IgD-negative memory B cell (primary cell): ENCODE measurements at regions not wholly inside any gene's neighbourhood (a gene's known extent, or its start where the extent isn't known, plus 50 kb on each side); places are given as distances from the start of the nearest gene placed in this dataset.
A peak's percentile ranks its signal among the peaks of the same experiment; 100 is the strongest.

Experiments used
- H3K27ac Mint-ChIP-seq, 3 donors: one replicate each; pipeline ENCODE4 v1.8.0; 2020 to 2022; ENCODE audit warnings: mild to moderate bottlenecking in 3 of 3, mixed read lengths in 3 of 3, moderate library complexity in 1 of 3
- H3K27me3 Mint-ChIP-seq: one replicate; pipeline ENCODE4 v1.8.0; 2021; ENCODE audit warnings: mixed read lengths
- H3K36me3 Mint-ChIP-seq: one replicate; pipeline ENCODE4 v1.8.0; 2020; ENCODE audit warnings: mild to moderate bottlenecking, mixed read lengths
- H3K4me1 Mint-ChIP-seq, 3 donors: one replicate each; pipeline ENCODE4 v1.8.0; 2020 to 2022; ENCODE audit warnings: mixed read lengths in 3 of 3, mild to moderate bottlenecking in 1 of 3
- H3K4me3 Mint-ChIP-seq, 4 donors: one replicate each; pipeline ENCODE4 v1.8.0; 2020 to 2022; ENCODE audit warnings: mild to moderate bottlenecking in 4 of 4, mixed read lengths in 4 of 4, moderate library complexity in 3 of 4
- H3K9me3 Mint-ChIP-seq, 3 donors: one replicate each; pipeline ENCODE4 v1.8.0; 2020 to 2021; ENCODE audit warnings: mixed read lengths in 3 of 3, mild to moderate bottlenecking in 1 of 3

DNA sequence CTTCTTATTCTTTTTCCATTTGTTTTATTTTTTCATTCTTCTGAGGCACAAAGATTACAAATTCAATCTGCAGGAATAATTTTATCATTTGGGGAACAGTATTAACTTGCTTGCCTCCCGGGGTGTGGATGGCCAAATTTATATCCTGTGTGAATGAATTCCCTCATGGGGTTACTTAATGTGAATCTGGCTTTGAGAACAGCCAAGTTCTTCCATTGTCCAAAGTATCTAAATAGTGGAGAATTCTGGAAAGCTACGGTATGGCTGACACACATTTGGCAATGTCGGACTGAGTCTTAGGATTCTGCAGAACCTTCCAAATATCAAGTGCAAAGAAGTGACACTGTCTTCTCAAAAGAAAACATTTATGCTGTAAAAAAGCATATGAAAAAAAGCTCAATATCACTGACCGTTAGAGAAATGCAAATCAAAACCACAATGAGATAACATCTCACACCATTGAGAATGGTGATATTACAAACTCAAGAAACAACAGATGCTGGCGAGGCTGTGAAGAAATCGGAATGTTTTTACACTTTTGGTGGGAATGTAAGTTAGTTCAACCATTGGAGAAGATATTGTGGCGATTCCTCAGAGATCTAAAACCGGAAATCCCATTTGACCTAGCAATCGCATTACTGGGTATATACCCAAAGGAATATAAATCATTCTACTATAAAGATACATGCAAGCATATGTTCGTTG is 620.2 kb downstream of the EFNB2 start:
- Mint-ChIP-seq H3K9me3 (peaks cover 1 to 6% (median 3%) of the 10 kb centered on the region in 3 donors), H3K36me3 (no peaks in the 10 kb centered on the region), H3K4me1 (no peaks in the 10 kb centered on the region), H3K4me3 (no peak overlapping the region), H3K27ac (no peak overlapping the region), H3K27me3 (no peaks in the 10 kb centered on the region)

- H3K4me3 Mint-ChIP-seq, result no peak overlapping the region
- no peaks in the 10 kb centered on the region for H3K27me3 Mint-ChIP-seq
These were observed 621.0 kb downstream of the EFNB2 start for GRCh38 chr13:105914291-105915036.

GRCh38 chr13:105908586-105908985 is 626.9 kb downstream of the EFNB2 start:
- Mint-ChIP-seq H3K36me3 (peaks cover 1% of the 10 kb centered on the region), H3K4me1 (peaks cover 0 to 2% (median 0%) of the 10 kb centered on the region in 3 donors), H3K4me3 (no peak overlapping the region), H3K27me3 (no peaks in the 10 kb centered on the region), H3K27ac (no peak overlapping the region), H3K9me3 (peaks cover 3 to 7% (median 7%) of the 10 kb centered on the region in 3 donors)

More at GRCh38 chr13:105914291-105915036, 621.0 kb downstream of the EFNB2 start:
- Mint-ChIP-seq H3K27ac (no peak overlapping the region), H3K36me3 (no peaks in the 10 kb centered on the region), H3K9me3 (peaks cover 2 to 6% (median 3%) of the 10 kb centered on the region in 3 donors), H3K4me1 (no peaks in the 10 kb centered on the region)

- H3K9me3 Mint-ChIP-seq, result peaks cover 3 to 8% (median 7%) of the 10 kb centered on the region in 3 donors
- H3K27ac Mint-ChIP-seq, result no peak overlapping the region
- H3K27me3 Mint-ChIP-seq, result no peaks in the 10 kb centered on the region
- peaks cover 1% of the 10 kb centered on the region for H3K36me3 Mint-ChIP-seq
- no peak overlapping the region for H3K4me3 Mint-ChIP-seq
- peaks cover 0 to 2% (median 0%) of the 10 kb centered on the region in 3 donors for H3K4me1 Mint-ChIP-seq
These were observed 628.0 kb downstream of the EFNB2 start for GRCh38 chr13:105907319-105908019.

DNA sequence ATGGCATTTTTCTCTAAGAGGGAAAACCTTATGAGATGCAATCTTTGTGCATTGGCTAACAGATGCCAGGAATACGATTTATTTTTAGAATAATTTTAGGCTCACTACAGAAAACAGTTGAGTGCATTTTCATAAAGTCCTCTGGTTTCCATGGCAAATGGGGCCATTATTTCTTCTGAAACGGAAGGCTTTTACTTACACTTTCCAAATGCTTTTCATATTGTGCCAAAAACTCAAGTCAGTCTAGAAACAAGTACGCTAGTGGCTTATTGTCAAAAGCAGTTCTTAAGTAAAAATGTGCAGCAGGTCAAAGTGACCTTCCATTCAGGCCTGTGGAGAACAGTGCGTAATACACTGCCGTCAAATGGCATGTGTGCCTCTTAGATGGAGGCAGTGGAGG is 628.7 kb downstream of the EFNB2 start:
- H3K4me3 Mint-ChIP-seq, result no peak overlapping the region

DNA sequence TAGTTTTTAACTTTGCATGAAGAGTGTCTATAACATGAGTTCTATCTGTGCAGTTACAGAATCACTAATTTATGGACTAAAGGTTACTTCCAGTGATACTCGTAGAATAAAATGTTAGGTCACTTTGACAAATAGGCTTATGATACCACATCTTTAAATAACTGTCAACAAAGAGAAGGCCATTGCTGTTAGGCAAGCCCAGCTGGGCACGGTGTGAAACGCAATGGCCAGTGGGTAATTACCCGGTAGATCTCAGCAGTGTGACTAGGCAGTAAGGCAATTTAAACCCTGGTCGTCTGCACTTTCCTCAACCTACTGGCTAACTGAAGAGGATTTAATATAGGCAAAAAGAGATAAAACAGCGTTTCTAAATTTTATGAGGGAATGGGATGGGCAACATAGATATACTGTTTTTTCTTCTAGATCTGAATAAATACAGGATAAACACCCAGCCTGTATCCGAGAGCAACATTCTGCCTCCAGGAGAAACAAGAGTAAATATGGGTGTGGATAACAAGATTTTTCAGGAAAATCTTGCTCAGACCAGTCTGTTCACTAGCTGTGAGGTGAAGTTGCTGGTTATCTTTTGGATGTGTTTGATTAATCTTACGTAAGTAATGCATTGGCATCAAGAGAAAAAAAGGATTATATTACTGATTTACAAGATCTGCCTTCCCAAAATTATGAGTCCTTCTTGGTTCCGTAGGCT is 631.3 kb downstream of the EFNB2 start:
- Mint-ChIP-seq H3K4me1 (peaks cover 0 to 2% (median 0%) of the 10 kb centered on the region in 3 donors), H3K27me3 (no peaks in the 10 kb centered on the region), H3K27ac (no peak overlapping the region), H3K4me3 (no peak overlapping the region), H3K36me3 (peaks cover 1% of the 10 kb centered on the region), H3K9me3 (peaks cover 0 to 5% (median 4%) of the 10 kb centered on the region in 3 donors)

More for the DNA sequence above, 628.7 kb downstream of the EFNB2 start:
- Mint-ChIP-seq H3K9me3 (peaks cover 3 to 8% (median 7%) of the 10 kb centered on the region in 3 donors), H3K36me3 (peaks cover 1% of the 10 kb centered on the region), H3K27ac (no peak overlapping the region), H3K4me1 (peaks cover 0 to 2% (median 0%) of the 10 kb centered on the region in 3 donors), H3K27me3 (no peaks in the 10 kb centered on the region)

DNA sequence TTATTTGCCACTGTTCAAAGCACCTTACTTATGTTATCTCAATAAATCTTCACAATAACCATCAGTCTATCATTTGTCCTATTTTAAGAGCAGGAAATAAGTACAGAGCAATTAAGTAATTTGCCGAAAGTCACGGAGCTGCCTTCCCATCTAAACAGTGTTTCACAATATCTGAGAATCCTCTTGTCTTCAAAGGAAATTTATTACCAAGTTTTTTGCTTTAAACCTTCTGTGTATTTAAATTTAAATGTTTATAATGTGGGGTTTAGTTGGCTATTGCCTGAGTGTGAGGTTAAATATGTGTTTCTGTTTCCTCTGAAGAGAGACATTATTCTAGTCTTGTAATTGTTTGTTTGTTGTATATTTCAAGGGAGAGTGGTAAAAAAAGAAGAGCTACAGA is 633.1 kb downstream of the EFNB2 start:
- H3K9me3 Mint-ChIP-seq, result peaks cover 1 to 3% (median 3%) of the 10 kb centered on the region in 3 donors
- no peaks in the 10 kb centered on the region for H3K27me3 Mint-ChIP-seq
- no peak overlapping the region for H3K4me3 Mint-ChIP-seq
- H3K36me3 Mint-ChIP-seq, result no peaks in the 10 kb centered on the region
- H3K27ac Mint-ChIP-seq, result peak overlapping the region in 1 of 3 donors; percentile 32
- H3K4me1 Mint-ChIP-seq, result no peaks in the 10 kb centered on the region

DNA sequence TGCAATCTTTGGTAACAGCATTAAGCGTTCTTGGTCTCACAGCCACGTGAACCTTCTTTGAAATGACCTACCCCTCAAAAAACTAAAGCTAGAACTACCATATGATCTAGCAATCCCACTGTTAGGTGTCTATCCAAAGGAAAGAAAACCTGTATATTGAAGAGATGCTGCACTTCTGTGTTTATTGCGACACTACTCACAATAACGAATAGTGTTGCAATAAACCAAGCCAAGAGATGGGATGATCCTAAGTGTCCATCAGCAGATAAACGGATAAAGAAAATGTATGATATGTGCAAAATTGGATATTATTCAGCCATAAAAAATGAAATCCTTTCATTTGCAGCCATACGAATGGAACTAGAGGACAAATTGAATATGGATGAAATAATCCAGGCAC is 637.9 kb downstream of the EFNB2 start:
- Mint-ChIP-seq H3K9me3 (peaks cover 1 to 4% (median 3%) of the 10 kb centered on the region in 3 donors), H3K4me3 (no peak overlapping the region), H3K27me3 (no peaks in the 10 kb centered on the region), H3K36me3 (no peaks in the 10 kb centered on the region), H3K27ac (no peak overlapping the region), H3K4me1 (no peaks in the 10 kb centered on the region)

- Mint-ChIP-seq H3K9me3 (peaks cover 1 to 4% (median 2%) of the 10 kb centered on the region in 3 donors), H3K27me3 (no peaks in the 10 kb centered on the region), H3K4me1 (no peaks in the 10 kb centered on the region), H3K4me3 (no peak overlapping the region), H3K27ac (no peak overlapping the region), H3K36me3 (no peaks in the 10 kb centered on the region)
These were observed 640.8 kb downstream of the EFNB2 start for GRCh38 chr13:105894697-105895096.

GRCh38 chr13:105890509-105890908 is 645.0 kb downstream of the EFNB2 start:
- Mint-ChIP-seq H3K4me3 (no peak overlapping the region), H3K36me3 (no peaks in the 10 kb centered on the region), H3K9me3 (peaks cover 0 to 3% (median 2%) of the 10 kb centered on the region in 3 donors), H3K27ac (no peak overlapping the region), H3K27me3 (no peaks in the 10 kb centered on the region), H3K4me1 (no peaks in the 10 kb centered on the region)

DNA sequence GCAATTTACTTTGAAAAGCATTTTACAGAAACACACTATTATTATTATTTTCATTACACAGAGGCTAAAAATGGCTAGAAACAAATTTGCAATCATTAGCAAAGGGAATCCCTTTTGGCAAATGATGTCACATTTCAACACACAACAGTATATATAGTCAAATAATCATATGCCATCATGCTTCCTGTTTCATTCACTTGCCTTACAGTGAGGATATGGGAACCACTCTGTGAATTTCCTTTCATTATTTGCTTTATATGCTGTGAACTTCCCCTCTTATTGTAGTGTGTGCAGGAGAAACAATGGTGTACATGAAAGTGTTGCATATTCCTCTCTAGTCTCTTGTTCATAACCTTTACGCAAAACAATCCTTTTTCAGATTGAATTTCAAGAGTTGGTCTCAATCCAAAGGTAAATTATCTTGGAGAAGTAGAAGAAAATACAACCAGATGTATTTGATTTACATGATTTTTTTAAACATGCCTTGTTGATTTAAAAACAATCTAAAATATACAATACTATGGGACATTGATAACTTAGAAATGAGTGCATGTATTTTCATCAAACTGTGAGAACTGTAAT is 657.3 kb downstream of the EFNB2 start:
- no peak overlapping the region for H3K4me3 Mint-ChIP-seq
- no peaks in the 10 kb centered on the region for H3K4me1 Mint-ChIP-seq
- H3K27ac Mint-ChIP-seq, result no peak overlapping the region
- H3K27me3 Mint-ChIP-seq, result no peaks in the 10 kb centered on the region
- no peaks in the 10 kb centered on the region for H3K36me3 Mint-ChIP-seq
- H3K9me3 Mint-ChIP-seq, result peaks cover 0 to 5% (median 3%) of the 10 kb centered on the region in 3 donors

GRCh38 chr13:105874814-105875213 is 660.6 kb downstream of the EFNB2 start:
- no peaks in the 10 kb centered on the region for H3K27me3 Mint-ChIP-seq
- no peak overlapping the region for H3K27ac Mint-ChIP-seq
- no peaks in the 10 kb centered on the region for H3K4me1 Mint-ChIP-seq
- peaks cover 0 to 8% (median 0%) of the 10 kb centered on the region in 3 donors for H3K9me3 Mint-ChIP-seq
- no peaks in the 10 kb centered on the region for H3K36me3 Mint-ChIP-seq
- H3K4me3 Mint-ChIP-seq, result no peak overlapping the region

DNA sequence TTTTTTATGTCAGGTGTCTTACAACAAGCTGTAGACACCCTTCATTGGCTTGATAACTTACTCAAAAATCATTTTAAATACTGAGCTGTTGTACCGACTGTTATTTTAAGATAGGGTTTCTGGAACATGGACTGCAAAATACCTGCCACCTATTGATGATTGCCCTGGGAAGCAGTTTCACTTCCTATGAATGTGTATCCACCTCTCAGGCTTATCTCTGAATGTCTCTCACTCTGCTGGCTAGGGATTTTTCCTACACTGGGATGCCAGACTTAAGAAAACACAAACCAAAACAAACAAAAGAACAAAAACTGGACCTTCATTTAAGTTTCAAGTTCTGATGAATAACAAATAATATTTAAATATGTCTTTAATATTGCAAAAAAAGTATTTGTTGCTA is 663.7 kb downstream of the EFNB2 start:
- no peaks in the 10 kb centered on the region for H3K4me1 Mint-ChIP-seq
- H3K27ac Mint-ChIP-seq, result no peak overlapping the region
- peaks cover 0 to 8% (median 0%) of the 10 kb centered on the region in 3 donors for H3K9me3 Mint-ChIP-seq
- no peak overlapping the region for H3K4me3 Mint-ChIP-seq
- H3K36me3 Mint-ChIP-seq, result no peaks in the 10 kb centered on the region
- H3K27me3 Mint-ChIP-seq, result no peaks in the 10 kb centered on the region

- Mint-ChIP-seq H3K4me1 (no peaks in the 10 kb centered on the region), H3K27ac (no peak overlapping the region), H3K36me3 (no peaks in the 10 kb centered on the region), H3K9me3 (peaks cover 0 to 8% (median 0%) of the 10 kb centered on the region in 3 donors), H3K27me3 (no peaks in the 10 kb centered on the region), H3K4me3 (no peak overlapping the region)
These were observed 664.1 kb downstream of the EFNB2 start for GRCh38 chr13:105871326-105871725.
